GM12865 (cell line): ENCODE measurements at regions not wholly inside any gene's neighbourhood (a gene's known extent, or its start where the extent isn't known, plus 50 kb on each side); places are given as distances from the start of the nearest gene placed in this dataset.

Experiments
- DNase-seq: peaks from one replicate; pipeline ENCODE4 v3.0.0; 2010; ENCODE audit warnings: low read depth
- H3K4me3 ChIP-seq: 2 replicates; pipeline ENCODE4 v1.5.1; 2011; ENCODE audit warnings: mild to moderate bottlenecking, low read depth, low read length, control low read depth
- TF ChIP-seq, protein P1 (sequence below): IDR thresholded peaks from 2 replicates; pipeline ENCODE4 v1.5.1; 2011; ENCODE audit warnings: low read length, control low read depth, low read depth, inconsistent platforms; ENCODE audit not compliant: insufficient read depth; ENCODE audit errors: missing control alignments

GRCh38 chr12:76206039-76206676 lies 121.7 kb upstream of the NAP1L1 start:
- TF ChIP-seq, protein P1, sequence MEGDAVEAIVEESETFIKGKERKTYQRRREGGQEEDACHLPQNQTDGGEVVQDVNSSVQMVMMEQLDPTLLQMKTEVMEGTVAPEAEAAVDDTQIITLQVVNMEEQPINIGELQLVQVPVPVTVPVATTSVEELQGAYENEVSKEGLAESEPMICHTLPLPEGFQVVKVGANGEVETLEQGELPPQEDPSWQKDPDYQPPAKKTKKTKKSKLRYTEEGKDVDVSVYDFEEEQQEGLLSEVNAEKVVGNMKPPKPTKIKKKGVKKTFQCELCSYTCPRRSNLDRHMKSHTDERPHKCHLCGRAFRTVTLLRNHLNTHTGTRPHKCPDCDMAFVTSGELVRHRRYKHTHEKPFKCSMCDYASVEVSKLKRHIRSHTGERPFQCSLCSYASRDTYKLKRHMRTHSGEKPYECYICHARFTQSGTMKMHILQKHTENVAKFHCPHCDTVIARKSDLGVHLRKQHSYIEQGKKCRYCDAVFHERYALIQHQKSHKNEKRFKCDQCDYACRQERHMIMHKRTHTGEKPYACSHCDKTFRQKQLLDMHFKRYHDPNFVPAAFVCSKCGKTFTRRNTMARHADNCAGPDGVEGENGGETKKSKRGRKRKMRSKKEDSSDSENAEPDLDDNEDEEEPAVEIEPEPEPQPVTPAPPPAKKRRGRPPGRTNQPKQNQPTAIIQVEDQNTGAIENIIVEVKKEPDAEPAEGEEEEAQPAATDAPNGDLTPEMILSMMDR, result no peak
- DNase-seq, result no peak
- no peak overlapping the region for H3K4me3 ChIP-seq

DNA sequence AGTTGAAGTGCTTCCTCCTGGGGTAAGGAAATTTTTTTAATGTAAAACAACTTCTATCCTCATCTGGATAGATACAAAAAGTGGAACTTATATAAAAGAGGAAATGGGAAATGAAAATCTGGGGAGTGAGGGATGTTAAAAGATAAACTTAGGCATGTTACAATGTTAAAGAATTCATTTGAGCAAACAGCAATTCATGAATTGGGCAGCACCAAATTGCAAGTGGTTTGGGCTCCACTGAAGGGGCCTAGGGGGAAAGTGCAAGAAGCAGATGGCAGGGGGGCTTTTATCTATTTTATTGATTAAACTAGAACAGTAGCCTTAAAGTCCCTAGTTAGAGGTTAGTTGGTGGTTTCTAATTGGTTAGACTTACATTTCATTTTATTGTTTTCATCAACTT lies 118.1 kb upstream of the NAP1L1 start:
- H3K4me3 ChIP-seq, result no peak overlapping the region
- no peak for DNase-seq

DNA sequence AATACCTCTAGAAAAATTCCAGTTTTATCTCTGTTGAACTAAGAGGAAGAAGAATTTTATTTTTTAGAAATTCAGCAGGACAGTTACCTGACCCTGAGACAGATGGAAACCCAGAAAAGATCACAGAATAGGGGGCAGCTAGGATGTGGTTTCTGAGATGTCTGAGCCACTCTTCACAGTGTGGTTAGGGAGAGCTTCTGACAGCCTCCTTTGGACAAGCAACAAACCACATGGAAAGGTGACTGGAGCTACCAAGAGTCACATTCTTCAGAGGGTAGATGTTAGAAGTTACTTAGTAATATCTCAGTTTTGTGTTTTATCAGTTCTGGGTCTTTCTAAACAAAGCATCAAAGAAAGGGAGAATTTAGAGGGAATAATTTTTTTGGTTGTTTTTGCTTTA lies 117.3 kb upstream of the NAP1L1 start:
- TF ChIP-seq, protein P1, result no peak
- no peak overlapping the region for H3K4me3 ChIP-seq
- no peak for DNase-seq

More for the DNA sequence above, 118.1 kb upstream of the NAP1L1 start:
- TF ChIP-seq, protein P1, result no peak

DNA sequence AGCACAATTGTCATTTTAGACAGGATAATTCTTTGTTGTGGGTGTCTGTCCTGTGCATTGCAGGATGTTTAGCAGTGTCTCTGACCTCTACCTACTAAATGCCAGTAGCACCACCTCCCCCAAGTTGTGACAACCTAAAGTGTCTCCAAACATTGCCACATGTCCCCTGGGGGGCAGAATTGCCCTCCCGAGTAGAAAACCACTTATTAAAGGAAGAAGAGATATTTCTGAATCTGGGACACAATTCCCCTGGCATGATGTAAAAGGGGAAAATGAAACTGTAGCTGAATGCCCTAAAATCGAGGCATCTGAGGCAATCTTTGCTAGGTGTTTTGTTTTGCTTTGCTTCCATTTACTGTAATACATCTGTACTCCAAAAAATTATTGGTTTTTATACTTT lies 116.8 kb upstream of the NAP1L1 start:
- TF ChIP-seq, protein P1, result no peak
- H3K4me3 ChIP-seq, result no peak overlapping the region
- DNase-seq, result no peak

GRCh38 chr12:76199808-76200207 lies 115.3 kb upstream of the NAP1L1 start:
- H3K4me3 ChIP-seq, result no peak overlapping the region
- no peak for DNase-seq
- TF ChIP-seq, protein P1, result no peak

DNA sequence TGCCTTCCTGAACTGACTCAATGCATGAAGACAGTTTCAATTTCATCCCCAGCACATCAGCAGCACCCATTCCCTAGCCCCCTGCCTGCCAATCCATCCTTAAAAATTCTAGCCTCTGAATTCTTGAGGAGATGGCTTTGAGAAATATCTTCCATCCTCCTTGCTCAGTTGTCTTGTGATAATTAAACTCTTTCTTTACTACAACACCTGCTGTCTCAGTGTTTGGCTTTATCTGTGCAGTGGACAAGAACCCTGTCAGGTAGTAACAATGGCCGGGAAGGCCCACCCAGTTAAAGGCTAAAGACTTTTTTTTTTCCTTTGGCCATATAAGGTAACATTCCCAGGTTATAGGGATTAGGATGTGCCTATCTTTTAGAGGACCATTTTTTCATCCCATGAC lies 114.4 kb upstream of the NAP1L1 start:
- H3K4me3 ChIP-seq, result no peak overlapping the region
- DNase-seq, result no peak
- TF ChIP-seq, protein P1, result no peak

DNA sequence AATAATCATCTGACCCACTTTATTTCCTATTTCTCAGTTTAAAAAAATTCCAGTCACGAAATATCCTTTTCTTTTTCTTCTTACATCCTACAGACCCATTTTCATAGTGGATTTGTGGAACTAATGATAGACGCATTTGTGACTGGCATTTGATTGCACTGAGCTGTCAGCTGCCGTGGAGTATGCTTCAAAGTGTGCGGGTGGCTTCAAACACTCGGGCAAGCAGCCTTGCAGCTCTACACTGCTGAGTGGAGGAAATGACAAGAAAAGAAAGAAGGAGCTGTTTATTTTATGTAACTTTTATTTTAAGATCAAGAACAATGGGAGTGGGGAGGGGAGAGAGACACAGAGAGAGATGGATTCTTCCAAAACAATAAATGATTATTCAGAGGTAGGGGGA lies 112.8 kb upstream of the NAP1L1 start:
- TF ChIP-seq, protein P1, result no peak
- no peak overlapping the region for H3K4me3 ChIP-seq
- DNase-seq, result no peak
